A673 (cell line): ENCODE measurements at regions not wholly inside any gene's neighbourhood (a gene's known extent, or its start where the extent isn't known, plus 50 kb on each side); places are given as distances from the start of the nearest gene placed in this dataset.

ENCODE experiments used
- BruUV-seq: library from RNA; stranded (reverse); fragments of 400-500 nt; replicated peaks from 2 replicates; lab custom pipeline; 2021; lab: Mats Ljungman, UMichigan
- CTCF ChIA-PET: fragments of 300-600 bp; sonication (Branson Sonifier 250); formaldehyde crosslinking; loops from one replicate; lab custom pipeline; 2022; ENCODE audit warnings: antibody characterized with exemption; lab: Charles Lee
- POLR2A ChIA-PET: fragments of 300-600 bp; sonication (Branson Sonifier 250); formaldehyde crosslinking; loops from one replicate; lab custom pipeline; 2022; ENCODE audit warnings: antibody characterized with exemption; ENCODE audit not compliant: low non-redundant PET; lab: Charles Lee
- DNase-seq: peaks from one replicate; pipeline ENCODE4 v3.0.0-alpha.2; 2015; ENCODE audit warnings: low spot score
- H3K27ac ChIP-seq: fragments of 200-600 bp; sonication (generic); 2 replicates; pipeline ENCODE4 v1.5.1; 2016; ENCODE audit warnings: mixed run types, low read depth, mild to moderate bottlenecking, mixed read lengths, antibody characterized with exemption, low read length; ENCODE audit not compliant: poor library complexity, severe bottlenecking
- H3K27me3 ChIP-seq: fragments of 200-600 bp; sonication (generic); replicated peaks from 2 replicates; pipeline ENCODE4 v1.6.1; 2017; ENCODE audit warnings: mixed run types, low read depth, mild to moderate bottlenecking, mixed read lengths, antibody characterized with exemption, low read length; ENCODE audit not compliant: insufficient read depth, poor library complexity
- H3K36me3 ChIP-seq: fragments of 200-600 bp; sonication (generic); 2 replicates; pipeline ENCODE4 v1.6.1; 2016; ENCODE audit warnings: mixed run types, mild to moderate bottlenecking, mixed read lengths, antibody characterized with exemption, low read length; ENCODE audit not compliant: insufficient read depth, poor library complexity, severe bottlenecking
- H3K4me1 ChIP-seq: fragments of 200-600 bp; sonication (generic); 2 replicates; pipeline ENCODE4 v1.6.1; 2017; ENCODE audit warnings: mixed run types, mild to moderate bottlenecking, mixed read lengths, antibody characterized with exemption, low read length; ENCODE audit not compliant: insufficient read depth, poor library complexity, severe bottlenecking
- H3K4me3 ChIP-seq: fragments of 200-600 bp; sonication (generic); 2 replicates; pipeline ENCODE4 v1.5.1; 2016; ENCODE audit warnings: low read depth, mixed run types, mild to moderate bottlenecking, mixed read lengths, low read length; ENCODE audit not compliant: poor library complexity, severe bottlenecking
- H3K9me3 ChIP-seq: fragments of 200-600 bp; sonication (generic); 2 replicates; pipeline ENCODE4 v1.6.1; 2016; ENCODE audit warnings: mixed run types, low read depth, mild to moderate bottlenecking, mixed read lengths, antibody characterized with exemption, low read length; ENCODE audit not compliant: poor library complexity, severe bottlenecking
- CTCF ChIP-seq: fragments of 300-800, 200-600 bp; sonication (generic); conservative IDR thresholded peaks from 2 replicates; pipeline ENCODE4 v1.5.1; 2017; ENCODE audit warnings: low read depth, mild to moderate bottlenecking, antibody characterized with exemption, low read length, moderate library complexity, mixed read lengths
- EZH2 ChIP-seq: fragments of 200-600 bp; sonication (generic); IDR thresholded peaks from 2 replicates; pipeline ENCODE4 v1.6.1; 2017; ENCODE audit warnings: borderline replicate concordance, low read depth, mild to moderate bottlenecking, mixed read lengths, antibody characterized with exemption, low read length; ENCODE audit not compliant: poor library complexity, severe bottlenecking
- intact Hi-C: fragments of 100-400 bp; cut with micrococcal nuclease; formaldehyde crosslinking; loops from one replicate; pipeline ENCODE4 v1.10.0; 2022; ENCODE audit not compliant: unreplicated experiment

GRCh38 chr13:39960191-39960590 lies 304.7 kb downstream of the COG6 start:
- POLR2A ChIA-PET, result no interaction called here
- no peak overlapping the region for H3K27ac ChIP-seq
- H3K4me1 ChIP-seq, result no peaks in the 10 kb centered on the region
- BruUV-seq, result no TSS peak
- no peak for DNase-seq
- no peak overlapping the region for H3K4me3 ChIP-seq
- no peaks in the 10 kb centered on the region for H3K9me3 ChIP-seq
- intact Hi-C loops, result no loop called here
- no peaks in the 10 kb centered on the region for H3K27me3 ChIP-seq
- no peaks in the 10 kb centered on the region for H3K36me3 ChIP-seq
- CTCF ChIA-PET, result no interaction called here
- TF ChIP-seq CTCF (no peak), EZH2 (no peak)

GRCh38 chr13:39961036-39961435 lies 305.6 kb downstream of the COG6 start:
- no TSS peak for BruUV-seq

GRCh38 chr13:39963612-39964011 lies 308.1 kb downstream of the COG6 start:
- H3K4me3 ChIP-seq, result no peak overlapping the region
- CTCF ChIA-PET, result no interaction called here
- no peak for DNase-seq
- no peaks in the 10 kb centered on the region for H3K27me3 ChIP-seq
- no peaks in the 10 kb centered on the region for H3K9me3 ChIP-seq
- intact Hi-C loops, result no loop called here
- no TSS peak for BruUV-seq
- no peak overlapping the region for H3K27ac ChIP-seq
- POLR2A ChIA-PET, result no interaction called here
- H3K4me1 ChIP-seq, result no peaks in the 10 kb centered on the region
- TF ChIP-seq EZH2, result no peak
- no peak for TF ChIP-seq CTCF
- no peaks in the 10 kb centered on the region for H3K36me3 ChIP-seq

More at GRCh38 chr13:39961036-39961435, 305.6 kb downstream of the COG6 start:
- H3K4me3 ChIP-seq, result no peak overlapping the region
- no peaks in the 10 kb centered on the region for H3K36me3 ChIP-seq
- no peak overlapping the region for H3K27ac ChIP-seq
- H3K27me3 ChIP-seq, result no peaks in the 10 kb centered on the region
- H3K4me1 ChIP-seq, result no peaks in the 10 kb centered on the region
- no peaks in the 10 kb centered on the region for H3K9me3 ChIP-seq
- ChIA-PET POLR2A (no interaction called here), CTCF (no interaction called here)
- intact Hi-C loops, result no loop called here
- no peak for DNase-seq
- TF ChIP-seq CTCF (no peak), EZH2 (no peak)
